Effector memory CD4-positive, alpha-beta T cell (primary cell): ENCODE measurements at regions not wholly inside any gene's neighbourhood (a gene's known extent, or its start where the extent isn't known, plus 50 kb on each side); places are given as distances from the start of the nearest gene placed in this dataset.

Source experiments
- DNase-seq, 3 donors: peaks; one replicate each; pipeline ENCODE4 v3.0.0-alpha.2; 2020
- H3K27ac ChIP-seq: 2 replicates; pipeline ENCODE4 v1.7.0; 2013; ENCODE audit warnings: mild to moderate bottlenecking, low read length, moderate library complexity; ENCODE audit not compliant: insufficient read depth, poor library complexity, severe bottlenecking
- H3K27me3 ChIP-seq: replicated peaks from 2 replicates; pipeline ENCODE4 v1.7.0; 2013; ENCODE audit warnings: mild to moderate bottlenecking, low read length; ENCODE audit not compliant: insufficient read depth, control insufficient read depth, poor library complexity, severe bottlenecking
- H3K36me3 ChIP-seq: 2 replicates; pipeline ENCODE4 v1.7.0; 2013; ENCODE audit warnings: mild to moderate bottlenecking, low read length, moderate library complexity; ENCODE audit not compliant: control insufficient read depth, insufficient read depth
- H3K4me1 ChIP-seq: 2 replicates; pipeline ENCODE4 v1.7.0; 2013; ENCODE audit warnings: low read length, mild to moderate bottlenecking; ENCODE audit not compliant: control insufficient read depth, insufficient read depth, poor library complexity, severe bottlenecking
- H3K4me3 ChIP-seq: 2 replicates; pipeline ENCODE4 v1.7.0; 2013; ENCODE audit warnings: low read length, low read depth, mild to moderate bottlenecking; ENCODE audit not compliant: insufficient read depth, poor library complexity, severe bottlenecking
- H3K9me3 ChIP-seq: 2 replicates; pipeline ENCODE4 v1.7.0; 2013; ENCODE audit warnings: mild to moderate bottlenecking, low read length, moderate library complexity; ENCODE audit not compliant: control insufficient read depth

DNA sequence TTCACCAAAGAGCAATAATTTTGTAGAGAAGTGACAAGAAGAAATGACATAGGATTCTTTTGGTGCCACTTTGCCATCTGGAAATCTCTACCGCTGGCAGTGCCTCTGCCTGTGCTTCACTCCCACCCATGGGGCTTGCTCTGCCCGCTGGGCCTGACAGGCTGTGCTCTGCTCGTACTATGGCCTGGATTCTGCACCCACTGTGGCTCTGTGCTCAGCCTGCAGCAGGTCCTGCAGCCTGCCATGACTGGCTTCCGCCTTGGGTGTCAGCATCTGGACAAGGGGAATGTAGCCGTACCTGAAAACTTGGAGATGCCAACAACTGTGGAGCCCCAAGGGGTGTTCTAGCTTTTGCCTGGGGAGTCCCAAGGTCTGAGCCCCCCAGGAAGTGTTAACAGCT is 792.3 kb downstream of the CDH8 start:
- DNase-seq, result no peak
- Histone ChIP-seq H3K36me3 (no peaks in the 10 kb centered on the region), H3K4me1 (no peaks in the 10 kb centered on the region), H3K27ac (no peak overlapping the region), H3K27me3 (no peaks in the 10 kb centered on the region), H3K4me3 (no peak overlapping the region), H3K9me3 (no peaks in the 10 kb centered on the region)

DNA sequence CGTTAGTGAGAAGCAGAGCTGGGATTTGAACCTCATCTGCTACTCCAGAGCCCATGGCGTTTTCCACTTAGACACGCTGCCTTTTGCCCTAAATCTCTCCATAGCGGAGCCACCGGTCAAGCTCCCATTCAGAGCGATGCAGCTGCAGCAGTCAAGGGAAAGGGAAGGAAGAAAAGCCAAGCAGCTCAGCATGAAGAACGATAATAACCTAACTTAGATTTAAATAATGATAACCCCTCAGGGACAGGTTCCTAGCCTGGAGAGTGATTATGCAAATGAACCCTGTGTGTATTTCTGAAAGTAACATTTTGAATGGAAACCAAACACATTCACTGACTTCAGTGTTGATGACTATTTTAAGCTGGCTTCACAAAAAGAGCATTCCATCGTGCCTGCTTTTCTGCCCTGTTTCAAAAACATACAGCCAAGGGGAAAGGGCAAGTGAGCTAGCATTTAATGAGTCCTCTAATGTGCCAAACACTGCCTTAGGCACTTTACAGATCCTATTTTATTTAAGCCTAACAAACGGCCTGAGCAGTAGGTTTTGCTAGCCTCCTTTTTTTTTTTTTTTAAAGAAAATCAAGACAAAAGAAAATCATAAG is 798.3 kb downstream of the CDH8 start:
- Histone ChIP-seq H3K27me3 (no peaks in the 10 kb centered on the region), H3K4me3 (no peak overlapping the region), H3K9me3 (no peaks in the 10 kb centered on the region), H3K27ac (no peak overlapping the region), H3K4me1 (no peaks in the 10 kb centered on the region), H3K36me3 (no peaks in the 10 kb centered on the region)
- DNase-seq, result no peak

DNA sequence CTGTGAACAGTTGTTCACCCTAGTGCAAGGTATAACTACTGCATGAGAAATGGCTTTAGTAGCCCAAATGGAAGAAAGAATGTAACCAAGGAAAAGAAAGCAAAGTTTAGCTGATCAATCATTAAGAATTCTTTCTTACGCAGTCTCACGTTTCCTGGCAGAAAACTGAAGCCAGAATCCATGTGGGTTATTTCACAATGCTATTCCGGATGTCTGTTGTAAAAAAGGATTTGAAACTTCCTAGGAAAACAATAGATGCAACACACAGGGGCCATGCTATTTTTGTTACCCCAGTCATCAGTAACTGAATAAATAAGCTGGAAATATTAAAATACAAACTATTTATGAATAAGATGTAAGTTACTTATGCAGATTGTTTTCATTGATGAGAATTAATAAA is 802.5 kb downstream of the CDH8 start:
- Histone ChIP-seq H3K27me3 (no peaks in the 10 kb centered on the region), H3K9me3 (no peaks in the 10 kb centered on the region), H3K36me3 (no peaks in the 10 kb centered on the region), H3K4me3 (no peak overlapping the region), H3K4me1 (no peaks in the 10 kb centered on the region), H3K27ac (no peak overlapping the region)
- DNase-seq, result no peak

DNA sequence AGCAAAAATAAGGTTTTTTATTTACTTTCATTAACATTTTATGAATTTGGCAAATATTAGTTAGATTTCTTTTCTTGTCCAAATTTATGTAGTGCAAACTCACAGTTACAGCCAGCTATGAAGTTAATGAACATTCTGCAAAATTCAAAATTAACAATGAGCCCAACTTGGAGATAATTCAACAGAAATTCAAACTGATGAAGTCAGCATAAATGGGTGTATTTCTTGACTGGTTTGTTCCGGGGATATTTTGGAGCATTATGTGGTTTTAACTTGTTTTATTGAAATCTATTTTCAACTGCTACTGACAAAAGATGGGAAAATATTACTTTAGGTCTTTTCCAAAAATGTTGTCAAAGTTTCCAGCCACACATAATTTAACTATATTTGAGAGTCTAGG is 807.9 kb downstream of the CDH8 start:
- Histone ChIP-seq H3K9me3 (no peaks in the 10 kb centered on the region), H3K36me3 (no peaks in the 10 kb centered on the region), H3K27ac (no peak overlapping the region), H3K27me3 (no peaks in the 10 kb centered on the region), H3K4me1 (no peaks in the 10 kb centered on the region), H3K4me3 (no peak overlapping the region)
- DNase-seq, result no peak

DNA sequence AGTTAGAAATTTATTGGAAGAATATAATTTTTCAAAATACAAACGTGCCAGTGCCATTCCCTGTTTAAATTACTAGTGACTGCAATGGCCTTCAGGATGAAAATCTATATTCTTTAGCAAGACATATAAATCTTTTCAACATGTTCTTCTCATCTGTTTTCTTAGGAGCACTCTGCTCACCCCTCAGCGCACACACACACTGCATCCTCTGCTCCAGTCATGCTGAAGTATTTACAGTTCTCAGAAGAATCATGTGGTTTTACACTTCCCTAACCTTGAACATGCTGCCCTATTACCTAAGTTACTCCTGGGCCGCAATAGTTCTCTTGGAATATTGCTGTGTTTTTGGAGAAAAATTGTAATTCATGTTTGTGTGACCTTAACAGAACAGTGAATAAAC is 820.6 kb downstream of the CDH8 start:
- no peaks in the 10 kb centered on the region for H3K4me1 ChIP-seq
- no peaks in the 10 kb centered on the region for H3K27me3 ChIP-seq
- H3K36me3 ChIP-seq, result no peaks in the 10 kb centered on the region
- no peaks in the 10 kb centered on the region for H3K9me3 ChIP-seq
- H3K27ac ChIP-seq, result no peak overlapping the region
- DNase-seq, result no peak
- H3K4me3 ChIP-seq, result no peak overlapping the region

DNA sequence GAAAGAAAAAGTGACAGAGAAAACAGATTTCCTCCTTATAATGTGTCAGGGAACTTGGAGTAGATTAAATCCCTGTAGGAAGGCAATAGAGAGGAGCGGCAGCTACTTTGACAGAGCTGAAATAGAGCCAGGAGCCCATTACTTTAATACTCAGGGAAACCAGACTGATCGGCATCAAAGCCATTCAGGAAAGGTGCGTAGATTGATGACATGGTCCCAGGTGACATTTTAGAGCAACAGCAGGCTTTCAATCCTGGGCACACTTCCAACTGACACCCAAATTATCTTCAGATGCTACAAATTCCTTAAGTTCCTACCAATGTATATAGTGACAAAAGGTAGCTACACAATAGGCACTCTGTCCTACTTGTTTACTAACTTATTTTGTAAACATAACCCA is 821.5 kb downstream of the CDH8 start:
- H3K4me3 ChIP-seq, result no peak overlapping the region
- H3K9me3 ChIP-seq, result no peaks in the 10 kb centered on the region
- no peak for DNase-seq
- no peaks in the 10 kb centered on the region for H3K27me3 ChIP-seq
- no peak overlapping the region for H3K27ac ChIP-seq
- H3K36me3 ChIP-seq, result no peaks in the 10 kb centered on the region
- no peaks in the 10 kb centered on the region for H3K4me1 ChIP-seq

DNA sequence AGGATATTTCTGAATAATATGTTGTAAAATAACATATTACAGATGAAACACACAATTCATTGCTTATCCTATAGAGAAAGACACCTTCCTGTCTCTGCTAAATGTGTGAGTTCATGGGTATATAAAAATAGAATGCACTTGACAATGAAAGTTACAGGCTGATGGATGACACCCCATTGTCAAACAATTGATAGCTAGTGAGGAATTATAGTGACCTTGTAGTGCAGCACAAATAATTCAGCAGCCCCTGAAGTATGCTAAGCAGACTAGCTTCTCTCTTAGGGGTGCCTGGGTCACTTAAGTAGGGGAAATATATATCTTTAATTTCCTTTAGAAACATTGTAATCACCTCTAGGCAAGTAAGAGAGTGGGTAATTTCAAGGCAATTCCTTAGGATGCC is 826.2 kb downstream of the CDH8 start:
- no peak overlapping the region for H3K4me3 ChIP-seq
- no peaks in the 10 kb centered on the region for H3K36me3 ChIP-seq
- H3K9me3 ChIP-seq, result no peaks in the 10 kb centered on the region
- no peak overlapping the region for H3K27ac ChIP-seq
- no peaks in the 10 kb centered on the region for H3K4me1 ChIP-seq
- no peaks in the 10 kb centered on the region for H3K27me3 ChIP-seq
- DNase-seq, result no peak

DNA sequence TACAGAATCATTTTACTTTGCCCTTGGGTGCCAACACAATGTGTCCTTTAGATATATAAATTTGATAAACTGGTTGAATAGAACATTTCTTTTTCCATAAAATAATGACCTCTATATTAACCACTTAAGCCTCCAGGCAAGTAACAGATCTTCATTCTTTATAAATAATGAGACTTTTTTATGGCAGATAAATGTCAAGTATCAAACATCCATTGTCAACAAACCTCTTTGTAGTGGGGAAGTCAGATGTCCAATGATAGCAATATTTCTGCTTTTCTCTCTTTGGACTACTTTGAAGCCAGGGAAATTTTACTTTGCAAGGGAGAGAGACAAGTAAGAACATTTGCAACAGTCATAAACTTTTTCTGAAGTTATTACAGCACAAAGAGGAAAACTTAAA is 841.2 kb downstream of the CDH8 start:
- Histone ChIP-seq H3K36me3 (no peaks in the 10 kb centered on the region), H3K9me3 (no peaks in the 10 kb centered on the region), H3K4me1 (no peaks in the 10 kb centered on the region), H3K27me3 (no peaks in the 10 kb centered on the region), H3K27ac (no peak overlapping the region), H3K4me3 (no peak overlapping the region)
- DNase-seq, result no peak

DNA sequence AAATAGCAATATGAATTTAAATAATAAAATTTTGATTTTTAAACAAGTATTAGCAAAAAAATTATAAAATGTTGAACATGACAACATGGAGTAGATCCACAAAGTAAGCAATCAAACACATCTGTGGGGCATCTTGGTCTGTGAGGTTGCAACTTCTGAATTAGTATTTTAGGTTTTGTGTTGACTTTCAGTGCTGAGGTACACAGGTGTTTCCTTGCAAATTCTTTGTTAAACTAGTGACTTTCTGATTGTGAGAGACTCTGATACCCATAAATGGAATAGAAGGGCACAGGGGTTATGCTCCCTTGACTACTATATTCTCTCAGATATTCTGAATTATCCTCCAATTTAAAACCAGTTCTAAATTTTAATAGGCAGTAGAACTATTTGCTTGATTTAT is 841.7 kb downstream of the CDH8 start:
- H3K27ac ChIP-seq, result no peak overlapping the region
- no peaks in the 10 kb centered on the region for H3K4me1 ChIP-seq
- H3K36me3 ChIP-seq, result no peaks in the 10 kb centered on the region
- no peaks in the 10 kb centered on the region for H3K9me3 ChIP-seq
- no peak overlapping the region for H3K4me3 ChIP-seq
- no peaks in the 10 kb centered on the region for H3K27me3 ChIP-seq
- no peak for DNase-seq

DNA sequence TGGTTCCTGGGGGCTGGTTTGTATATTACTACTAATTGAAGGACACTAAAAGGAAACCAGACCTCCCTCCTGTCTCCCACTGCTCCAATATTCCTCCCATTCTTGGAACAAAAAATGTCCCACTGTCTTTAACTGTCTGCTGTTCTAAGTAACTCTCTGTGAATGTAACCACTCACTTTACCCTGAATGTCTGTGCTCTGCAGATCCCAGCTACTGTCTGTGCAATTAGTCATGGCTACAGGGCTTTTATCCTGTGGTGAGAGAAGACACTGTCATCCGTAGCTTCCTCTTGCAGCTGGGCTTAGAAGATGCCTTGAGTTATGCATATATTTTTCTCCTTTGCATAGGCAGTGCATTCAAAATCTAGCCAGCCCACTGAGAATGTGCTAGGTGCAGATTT is 853.8 kb downstream of the CDH8 start:
- DNase-seq, result no peak
- Histone ChIP-seq H3K4me1 (no peaks in the 10 kb centered on the region), H3K27me3 (no peaks in the 10 kb centered on the region), H3K27ac (no peak overlapping the region), H3K36me3 (no peaks in the 10 kb centered on the region), H3K9me3 (peaks cover 4% of the 10 kb centered on the region), H3K4me3 (no peak overlapping the region)

DNA sequence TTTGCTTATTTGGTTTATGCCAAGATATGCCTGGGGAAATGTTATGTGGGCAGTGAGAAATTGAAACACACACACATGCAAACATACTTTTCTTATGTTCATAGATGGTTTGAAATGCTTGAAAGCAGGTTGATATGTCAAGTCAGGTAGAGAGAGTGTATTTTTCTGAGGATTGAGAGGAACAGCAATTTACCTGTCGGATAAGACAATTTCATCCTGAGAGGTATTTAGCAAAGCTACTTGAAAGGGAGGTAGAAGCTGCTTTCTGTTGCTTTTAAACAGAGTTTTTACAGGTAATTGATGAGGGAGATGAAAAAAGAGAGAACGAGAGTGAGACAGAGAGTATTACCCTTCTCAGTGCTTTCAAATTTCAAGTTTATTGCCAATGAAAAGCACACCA is 854.3 kb downstream of the CDH8 start:
- Histone ChIP-seq H3K27me3 (no peaks in the 10 kb centered on the region), H3K36me3 (no peaks in the 10 kb centered on the region), H3K4me1 (no peaks in the 10 kb centered on the region), H3K9me3 (peaks cover 4% of the 10 kb centered on the region), H3K27ac (no peak overlapping the region), H3K4me3 (no peak overlapping the region)
- DNase-seq, result no peak
